ENCODE measurements at regions not wholly inside any gene's neighbourhood (a gene's known extent, or its start where the extent isn't known, plus 50 kb on each side); places are given as distances from the start of the nearest gene placed in this dataset.

DNA sequence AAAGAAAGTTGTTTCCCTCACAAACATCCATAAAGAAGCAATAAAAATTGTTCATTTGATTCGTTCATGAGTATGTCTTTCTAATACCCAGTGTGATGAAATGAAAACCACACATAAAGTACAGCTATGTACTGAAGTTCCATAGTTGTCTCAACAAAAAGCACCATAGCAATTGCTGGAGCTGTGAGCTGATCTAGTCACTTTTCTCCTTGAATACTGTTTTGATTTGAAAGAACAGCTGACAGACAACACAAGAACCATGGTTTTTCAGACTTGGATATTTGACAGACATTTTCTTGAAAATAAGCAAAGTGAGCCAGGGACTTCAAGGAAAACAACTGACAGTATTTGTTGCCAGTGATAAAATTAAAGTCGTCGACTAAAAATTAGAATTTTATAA lies 237.1 kb upstream of the PLD5 start:
- TF ChIP-seq POLR2A (IDR thresholded peaks at IDR 0.05; ENCODE audit: low read depth, low read length) (no peak), TAF1 (IDR thresholded peaks at IDR 0.05; ENCODE audit: borderline replicate concordance, low read depth, low read length) (no peak), POLR2AphosphoS5 (IDR thresholded peaks at IDR 0.05; ENCODE audit: low read depth, low read length) (no peak)
